Vagina (tissue), 2 donors: ENCODE measurements at regions not wholly inside any gene's neighbourhood (a gene's known extent, or its start where the extent isn't known, plus 50 kb on each side); places are given as distances from the start of the nearest gene placed in this dataset.

Experiments used
- CTCF ChIP-seq, 3 experiments: fragments of 450-650 bp in 2 of 3; fragments of 200-600 bp in 1 of 3; sonication (generic) in 1 of 3; IDR thresholded peaks; one replicate each; pipeline ENCODE4 v1.5.1; 2017 to 2019; ENCODE audit warnings: antibody characterized with exemption in 3 of 3, mild to moderate bottlenecking in 2 of 3, moderate library complexity in 2 of 3
- POLR2A ChIP-seq, 2 donors: fragments of 450-650 bp; IDR thresholded peaks; one replicate each; pipeline ENCODE4 v1.6.1; 2017; ENCODE audit warnings: antibody characterized with exemption in 2 of 2, mild to moderate bottlenecking in 2 of 2, moderate library complexity in 2 of 2
- POLR2AphosphoS5 ChIP-seq, 2 donors: sonication (generic); formaldehyde crosslinking; IDR thresholded peaks; one replicate each; pipeline ENCODE4 v1.9.0; 2017; ENCODE audit warnings: antibody characterized with exemption in 2 of 2, mild to moderate bottlenecking in 2 of 2, low read depth in 1 of 2; ENCODE audit not compliant: insufficient read depth in 1 of 2

- TF ChIP-seq CTCF (IDR thresholded peaks at IDR 0.05) = no peak
- TF ChIP-seq POLR2A (IDR thresholded peaks at IDR 0.05) = no peak
- no peak for TF ChIP-seq POLR2AphosphoS5 (IDR thresholded peaks at IDR 0.05; ENCODE audit: insufficient read depth in 1 of 2, low read depth in 1 of 2)
Measured at GRCh38 chr9:115300874-115301273, 182.9 kb upstream of the TNC start.
